SH-SY5Y (cell line): ENCODE measurements at regions not wholly inside any gene's neighbourhood (a gene's known extent, or its start where the extent isn't known, plus 50 kb on each side); places are given as distances from the start of the nearest gene placed in this dataset.

ENCODE experiments used
- GATA2 ChIP-seq: IDR thresholded peaks from 2 replicates; pipeline ENCODE4 v1.6.1; 2011; ENCODE audit warnings: mild to moderate bottlenecking, low read depth, low read length
- GATA3 ChIP-seq: IDR thresholded peaks from 2 replicates; pipeline ENCODE4 v1.6.1; 2011; ENCODE audit warnings: low read depth, mild to moderate bottlenecking, low read length, moderate library complexity

GRCh38 chrX:38954520-38954919 lies 153.3 kb downstream of the MID1IP1 start:
- TF ChIP-seq GATA2 (no peak), GATA3 (no peak)
